HG02759 (cell line): ENCODE measurements at regions not wholly inside any gene's neighbourhood (a gene's known extent, or its start where the extent isn't known, plus 50 kb on each side); places are given as distances from the start of the nearest gene placed in this dataset.
"Not testable (repeated sequence)": the region's sequence is repeated elsewhere in the genome, so short reads cannot be mapped to it uniquely, and the experiment has no call there.

Experiments
- ATAC-seq: cut with Tn5 transposase; IDR thresholded peaks from one replicate; pipeline ENCODE4 v1.9.1; 2021; ENCODE audit warnings: mild to moderate bottlenecking, moderate library complexity; ENCODE audit not compliant: unreplicated experiment

- no peak for ATAC-seq
Measured at GRCh38 chr9:124164811-124165210, 92.9 kb upstream of the NEK6 start.

- no peak for ATAC-seq
Measured at GRCh38 chr9:124174433-124174832, 83.3 kb upstream of the NEK6 start.

- ATAC-seq = not testable (repeated sequence)
Measured at GRCh38 chr9:124177522-124177921, 80.2 kb upstream of the NEK6 start.

GRCh38 chr9:124179196-124180071 is 78.3 kb upstream of the NEK6 start:
- no peak for ATAC-seq

GRCh38 chr9:124180557-124180956 is 77.2 kb upstream of the NEK6 start:
- ATAC-seq = no peak

DNA sequence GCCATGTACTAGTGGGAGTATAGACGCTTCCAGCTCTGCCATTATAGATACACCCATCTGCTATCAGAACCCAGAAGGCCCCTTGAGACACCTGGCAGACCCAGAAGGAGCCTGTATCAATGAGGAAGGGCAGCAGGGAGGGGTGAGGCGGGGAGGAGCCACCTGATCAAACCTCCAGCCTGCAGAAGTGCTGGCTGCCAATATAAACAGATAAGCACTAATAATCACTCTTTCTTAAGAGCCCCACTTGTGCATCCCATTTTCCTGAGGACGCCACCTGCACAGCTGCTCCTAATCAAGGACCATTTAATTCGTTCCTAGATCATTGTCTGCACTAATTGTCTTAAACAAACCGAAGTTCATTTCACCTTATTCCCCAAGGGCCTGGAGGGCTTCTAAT is 75.0 kb upstream of the NEK6 start:
- ATAC-seq = no peak

DNA sequence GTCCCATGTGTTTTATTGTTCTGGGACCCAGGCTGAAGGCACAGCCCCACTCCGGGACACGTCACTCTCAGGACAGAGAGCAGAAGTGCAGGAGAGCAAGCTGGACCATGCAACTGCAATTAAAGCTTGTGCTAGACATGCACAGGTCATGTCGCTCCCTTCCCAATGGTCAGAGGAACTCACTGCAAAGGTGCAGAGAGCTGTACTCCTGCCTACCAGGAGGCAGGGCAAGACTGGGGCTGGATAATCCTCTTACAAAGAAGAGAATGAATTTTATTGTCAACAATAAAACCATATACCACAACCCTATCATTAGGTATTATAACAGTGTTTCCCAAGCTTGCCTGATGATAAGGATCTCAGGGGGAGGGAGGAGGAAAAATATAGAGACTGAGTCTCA is 74.0 kb upstream of the NEK6 start:
- no peak for ATAC-seq

DNA sequence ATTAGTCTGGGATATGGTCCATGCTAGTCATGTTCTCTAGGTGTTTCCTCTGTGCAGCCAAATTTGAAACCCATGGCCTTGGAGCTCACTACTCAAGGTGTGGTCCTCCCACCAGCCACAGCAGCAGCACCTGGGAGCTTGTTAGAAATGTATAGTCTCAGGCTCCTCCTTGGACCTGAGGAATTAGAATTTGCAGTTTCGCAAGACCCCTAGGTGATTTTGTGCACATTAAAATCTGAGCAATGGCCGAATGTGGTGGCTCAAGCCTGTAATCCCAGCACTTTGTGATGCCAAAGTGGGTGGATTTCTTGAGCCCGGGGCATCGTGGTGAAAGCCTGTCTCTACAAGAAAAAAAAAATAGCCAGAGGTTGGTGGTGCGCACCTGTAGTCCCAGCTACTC is 72.3 kb upstream of the NEK6 start:
- no peak for ATAC-seq

DNA sequence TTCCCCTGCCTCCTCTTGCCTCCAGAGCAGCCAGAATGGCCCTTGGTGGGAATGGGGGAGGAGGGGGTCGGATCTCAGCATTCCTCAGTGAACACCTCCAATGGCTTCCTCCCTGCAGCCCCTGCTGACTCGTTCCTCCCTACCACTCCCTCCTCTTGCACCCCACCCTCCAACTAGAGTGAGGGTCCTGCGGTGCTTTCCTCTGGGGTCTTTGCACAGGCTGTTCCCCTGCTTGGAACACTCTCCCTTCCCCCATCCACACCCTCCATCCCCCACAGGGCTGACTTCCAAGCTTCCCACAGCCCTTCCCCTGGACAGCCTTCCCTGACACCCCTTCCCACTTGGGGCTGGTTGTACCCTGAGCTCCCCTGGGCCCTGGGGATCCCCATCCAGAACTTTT is 70.4 kb upstream of the NEK6 start:
- ATAC-seq = no peak

GRCh38 chr9:124188331-124189110 is 69.2 kb upstream of the NEK6 start:
- no peak for ATAC-seq

DNA sequence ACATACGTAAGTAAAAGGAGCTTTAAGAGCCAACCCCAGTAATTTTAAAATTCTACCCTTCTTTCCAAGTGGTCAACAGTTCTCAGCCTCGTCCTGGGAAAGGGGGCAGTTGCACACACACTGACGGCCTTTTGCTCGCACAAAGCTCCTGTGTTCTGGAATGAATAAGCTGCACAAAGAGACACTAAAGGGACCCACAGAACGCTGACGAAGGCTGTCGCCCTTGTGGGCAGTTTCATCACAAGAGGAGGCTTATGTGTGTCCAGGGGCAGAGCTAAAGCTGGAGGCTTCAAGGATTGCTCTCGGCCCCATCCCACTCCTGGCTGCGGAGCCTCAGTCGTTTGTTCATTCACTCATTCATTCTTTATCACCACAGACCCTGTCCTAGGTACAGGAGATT is 67.0 kb upstream of the NEK6 start:
- ATAC-seq = no peak

DNA sequence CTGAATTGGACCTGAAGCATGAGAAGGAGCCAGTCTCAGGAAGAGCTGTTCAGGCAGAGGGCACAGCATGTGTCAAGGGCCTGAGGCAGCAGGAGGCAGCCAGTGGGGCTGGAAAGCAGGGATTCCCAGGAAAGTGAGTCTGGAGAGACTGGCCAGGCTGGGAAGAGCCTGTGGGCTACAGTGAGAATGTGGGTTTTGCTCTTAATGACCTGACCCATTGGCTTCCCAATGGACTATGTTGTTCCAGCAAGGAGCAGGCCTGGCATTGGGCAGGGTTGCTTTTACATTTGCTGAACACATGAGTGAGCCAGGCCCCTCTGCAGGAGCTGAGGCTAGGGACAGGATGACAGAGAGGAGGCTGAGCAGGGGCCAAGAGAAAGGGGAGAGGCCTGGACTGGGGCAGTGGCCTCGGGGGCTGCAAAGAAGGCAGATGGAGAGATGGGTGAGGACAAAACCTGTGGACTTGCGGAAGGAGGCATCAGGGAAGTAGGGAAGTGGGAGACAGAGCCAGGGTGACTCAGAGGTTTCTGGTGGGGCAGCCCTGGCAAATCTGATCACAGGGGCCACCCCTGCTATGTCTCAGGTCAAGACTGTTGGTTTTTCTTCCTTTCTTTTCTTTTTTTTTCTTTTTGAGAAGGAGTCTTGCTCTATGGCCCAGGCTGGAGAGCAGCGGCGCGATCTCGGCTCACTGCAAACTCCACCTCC is 65.9 kb upstream of the NEK6 start:
- ATAC-seq = no peak

DNA sequence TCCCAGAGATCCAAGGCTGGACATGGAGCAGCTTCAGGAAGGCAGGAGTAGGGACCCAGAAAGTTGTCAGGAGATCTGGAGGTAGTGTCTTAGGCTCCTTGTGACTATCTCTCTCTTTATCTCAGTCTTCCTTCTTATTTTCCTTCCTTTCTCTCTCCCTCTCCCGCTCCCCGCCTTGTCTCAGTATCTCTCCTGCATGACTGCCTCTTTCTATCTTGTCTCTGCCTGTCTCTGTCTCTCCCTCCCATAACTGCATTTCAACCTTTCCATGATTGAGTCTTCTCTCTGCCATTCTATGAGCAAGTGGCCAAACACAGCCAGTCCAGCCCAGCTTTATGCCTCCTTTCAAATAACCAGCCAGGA is 61.0 kb upstream of the NEK6 start:
- ATAC-seq = no peak

DNA sequence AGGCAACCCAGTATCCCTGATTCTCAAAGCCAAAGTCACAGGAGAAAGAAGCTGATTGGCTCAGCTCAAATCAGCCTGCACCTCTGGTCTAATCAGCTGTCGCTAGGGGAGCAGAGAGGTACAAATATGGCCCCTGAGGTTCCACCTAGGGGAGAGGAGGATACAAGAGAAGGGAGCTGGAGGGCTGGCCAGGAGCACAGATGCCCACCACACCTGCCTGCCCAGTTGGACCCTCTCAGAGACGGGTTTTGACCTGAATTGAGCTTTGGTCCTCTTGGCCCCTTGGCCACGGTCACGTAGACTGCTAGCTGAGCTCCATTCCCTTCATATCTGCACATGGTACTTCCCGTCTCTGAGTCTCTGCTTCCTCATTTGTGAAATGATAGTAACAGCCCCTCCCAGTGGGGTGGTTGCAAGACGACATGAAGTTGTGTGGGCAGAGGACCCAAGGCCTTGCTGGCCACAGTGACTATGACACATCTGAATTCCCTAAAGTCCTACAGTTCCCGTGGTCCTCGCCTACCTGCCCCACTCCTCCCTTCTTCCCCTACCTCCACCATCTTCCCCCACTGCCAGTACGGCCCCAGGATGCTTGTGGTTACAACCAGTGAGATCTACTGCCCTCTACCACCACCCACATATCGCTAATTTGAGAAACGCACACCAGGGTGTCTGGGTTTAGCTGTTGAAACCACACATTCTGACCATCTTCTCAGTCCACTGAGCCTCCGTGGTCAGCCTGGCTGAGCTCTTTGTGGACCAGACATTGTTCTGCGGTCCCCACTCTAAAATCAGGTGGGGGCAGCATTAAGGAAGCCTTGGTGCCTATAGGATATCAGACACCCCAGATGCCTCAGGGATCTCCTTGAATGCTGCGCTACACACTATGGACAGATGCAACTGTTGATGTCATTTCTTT is 60.3 kb upstream of the NEK6 start:
- peak; percentile 61 for ATAC-seq

DNA sequence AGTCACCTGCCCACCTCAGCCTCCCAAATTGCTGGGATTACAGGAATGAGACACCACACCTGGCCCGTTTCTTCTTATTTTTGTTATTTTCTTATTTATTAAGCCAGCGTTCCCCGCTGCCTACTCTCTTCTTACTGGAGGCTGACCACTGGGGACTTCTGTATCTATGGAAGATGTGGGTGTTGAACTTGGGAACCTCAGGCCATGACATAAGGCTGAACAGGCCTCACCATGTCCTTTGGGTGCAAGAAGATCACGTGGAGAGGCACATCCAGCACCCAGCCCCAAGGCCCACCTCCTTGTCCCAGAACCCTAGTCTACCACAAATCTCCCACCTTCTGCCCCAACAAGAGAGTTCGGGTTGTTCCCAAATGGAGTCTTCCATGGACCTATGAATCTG is 59.4 kb upstream of the NEK6 start:
- ATAC-seq = no peak

GRCh38 chr9:124198948-124199347 is 58.8 kb upstream of the NEK6 start:
- no peak for ATAC-seq

DNA sequence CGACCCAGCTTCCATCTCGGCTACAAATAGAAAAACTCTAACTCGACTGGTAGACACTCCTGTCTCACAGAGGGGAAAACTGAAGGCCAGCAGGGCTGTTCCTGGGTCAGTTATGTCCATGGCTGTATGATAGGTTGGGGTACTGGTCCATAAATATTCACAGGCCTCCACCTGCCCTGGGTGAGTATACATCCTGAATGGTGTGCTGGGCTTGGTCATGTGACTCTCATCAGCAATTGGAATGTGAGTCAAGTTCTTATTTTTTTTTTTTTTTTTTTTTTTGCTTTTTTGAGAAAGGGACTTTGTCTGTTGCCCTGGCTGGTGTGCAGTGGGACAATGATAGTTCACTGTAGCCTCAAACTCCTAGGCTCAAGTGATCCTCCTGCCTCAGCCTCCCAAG is 58.3 kb upstream of the NEK6 start:
- ATAC-seq = no peak

- ATAC-seq = peak; percentile 74
Measured at GRCh38 chr9:124202447-124202971, 55.2 kb upstream of the NEK6 start.

GRCh38 chr9:124205686-124206352 is 51.9 kb upstream of the NEK6 start:
- ATAC-seq = no peak

DNA sequence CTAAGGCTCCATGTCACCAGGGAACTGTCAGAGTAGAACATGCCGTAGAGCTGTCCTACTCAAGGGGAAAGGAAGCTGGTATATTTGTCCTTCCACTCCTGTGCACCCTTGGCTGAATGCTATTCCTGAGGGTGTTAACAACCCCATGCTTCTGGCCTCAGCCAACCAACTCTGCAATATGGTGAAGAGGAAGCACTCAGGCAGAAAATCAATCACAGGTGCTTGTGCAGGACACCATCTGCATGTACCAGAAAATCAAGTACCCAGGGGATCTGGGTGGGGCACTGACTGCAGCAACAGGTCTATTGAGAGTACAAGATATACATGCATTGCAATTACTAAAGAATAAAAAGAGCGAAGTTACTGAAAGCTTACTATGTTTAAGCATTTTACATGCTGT is 51.4 kb upstream of the NEK6 start:
- ATAC-seq = no peak
